GM18520 (cell line): ENCODE measurements at regions not wholly inside any gene's neighbourhood (a gene's known extent, or its start where the extent isn't known, plus 50 kb on each side); places are given as distances from the start of the nearest gene placed in this dataset.

Experiments
- ATAC-seq: cut with Tn5 transposase; IDR thresholded peaks from one replicate; pipeline ENCODE4 v1.9.1; 2021; ENCODE audit not compliant: unreplicated experiment

DNA sequence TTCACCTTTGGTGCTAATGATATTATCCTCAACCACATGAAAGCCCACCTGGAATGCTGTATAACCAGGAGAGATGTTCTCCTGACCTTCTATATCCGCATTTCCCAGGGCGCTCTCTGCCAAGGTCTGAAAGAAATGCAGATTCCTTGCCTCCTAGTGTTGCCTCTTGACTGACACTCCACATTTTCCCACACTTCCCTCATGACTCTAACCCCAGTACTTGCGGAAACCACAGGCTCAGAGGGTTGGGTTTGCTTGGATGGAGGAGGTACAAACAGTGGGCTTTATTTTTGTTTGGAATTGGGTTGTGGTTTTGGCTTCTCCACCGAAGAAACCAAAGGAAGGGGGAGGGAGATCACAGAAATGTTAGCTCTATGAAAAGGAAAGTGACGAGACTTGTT, 222.9 kb upstream of the CELF2 start:
- ATAC-seq: no peak

DNA sequence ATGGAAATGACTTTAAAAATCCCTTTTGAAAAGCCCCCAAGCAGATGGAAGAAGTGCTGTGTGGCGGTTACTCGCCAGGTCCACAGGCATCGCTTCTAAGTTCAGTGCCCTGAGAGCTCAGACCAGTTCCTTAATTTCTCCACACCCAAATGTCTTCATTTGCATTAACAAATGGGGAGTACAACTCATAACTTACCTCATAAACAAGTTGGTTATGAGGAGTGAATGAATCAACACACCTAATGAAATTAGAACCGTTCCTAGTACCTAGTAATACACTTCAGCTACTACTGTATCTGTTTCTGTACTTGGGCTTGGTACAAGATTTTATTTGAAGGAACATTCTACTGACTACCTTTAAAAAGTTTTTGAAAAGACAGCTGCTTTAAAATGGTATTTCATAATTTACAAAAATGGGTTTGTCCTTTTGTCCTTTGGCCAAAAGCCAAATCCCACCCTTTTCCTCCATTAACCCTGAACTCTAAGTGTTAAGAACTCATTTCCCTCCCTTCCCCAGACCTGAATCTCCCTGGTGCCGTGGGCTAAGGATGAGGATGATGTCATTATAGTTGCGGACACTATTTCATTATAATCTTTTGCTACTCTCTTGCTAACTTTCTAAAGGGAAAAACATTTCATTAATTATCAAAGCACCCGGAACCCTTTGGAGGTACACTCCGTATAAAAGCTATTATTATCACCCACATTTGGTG, 221.5 kb upstream of the CELF2 start:
- no peak for ATAC-seq

DNA sequence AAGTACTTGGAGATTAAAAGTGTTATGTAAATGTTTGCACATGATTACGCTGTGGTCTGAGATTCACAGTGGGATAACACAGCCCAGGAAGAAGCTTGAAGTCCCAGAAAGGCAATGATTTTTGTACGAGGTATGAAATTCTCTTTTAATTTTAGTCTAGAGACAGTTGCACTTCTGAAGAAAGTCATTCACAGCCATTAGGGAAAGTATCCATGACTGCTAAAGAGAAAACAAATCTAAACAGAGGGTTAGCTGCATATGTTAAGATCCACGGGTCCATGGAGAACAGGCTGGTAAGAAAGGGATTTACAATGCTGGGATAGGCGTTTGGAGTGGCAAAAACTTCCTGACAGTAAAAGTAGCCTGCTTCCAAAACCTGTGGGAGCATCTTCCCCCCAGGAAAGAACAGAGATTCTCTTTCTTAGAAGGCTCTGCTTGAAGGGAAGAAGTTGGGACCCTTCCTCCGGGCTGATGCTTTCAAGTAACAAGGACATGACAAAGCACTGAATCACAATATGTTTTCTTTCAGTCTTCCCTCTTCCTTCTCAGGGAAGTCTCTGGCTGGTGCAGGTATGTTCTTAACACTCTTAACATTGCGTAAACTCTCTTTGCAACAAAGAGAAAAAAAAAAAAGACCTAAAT, 220.8 kb upstream of the CELF2 start:
- no peak for ATAC-seq

DNA sequence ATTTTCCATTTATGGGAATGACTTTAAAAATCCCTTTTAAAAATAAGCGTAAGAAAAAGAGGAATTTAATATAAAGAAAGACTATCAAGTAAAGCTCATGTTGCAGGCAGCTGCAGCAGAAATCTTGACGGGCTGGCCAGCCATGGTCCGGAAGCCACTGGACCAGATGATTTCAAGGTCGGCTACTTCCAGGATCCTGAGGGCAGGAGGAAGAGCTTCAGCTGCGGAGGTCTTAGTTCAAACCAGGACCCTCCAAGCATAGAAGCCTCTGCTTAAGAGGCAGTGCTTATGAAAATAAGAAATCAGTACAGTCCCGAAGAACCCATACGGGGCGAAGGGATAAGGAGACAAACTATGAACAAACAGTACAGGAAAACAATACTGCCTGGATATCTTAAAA, 220.2 kb upstream of the CELF2 start:
- ATAC-seq: no peak

DNA sequence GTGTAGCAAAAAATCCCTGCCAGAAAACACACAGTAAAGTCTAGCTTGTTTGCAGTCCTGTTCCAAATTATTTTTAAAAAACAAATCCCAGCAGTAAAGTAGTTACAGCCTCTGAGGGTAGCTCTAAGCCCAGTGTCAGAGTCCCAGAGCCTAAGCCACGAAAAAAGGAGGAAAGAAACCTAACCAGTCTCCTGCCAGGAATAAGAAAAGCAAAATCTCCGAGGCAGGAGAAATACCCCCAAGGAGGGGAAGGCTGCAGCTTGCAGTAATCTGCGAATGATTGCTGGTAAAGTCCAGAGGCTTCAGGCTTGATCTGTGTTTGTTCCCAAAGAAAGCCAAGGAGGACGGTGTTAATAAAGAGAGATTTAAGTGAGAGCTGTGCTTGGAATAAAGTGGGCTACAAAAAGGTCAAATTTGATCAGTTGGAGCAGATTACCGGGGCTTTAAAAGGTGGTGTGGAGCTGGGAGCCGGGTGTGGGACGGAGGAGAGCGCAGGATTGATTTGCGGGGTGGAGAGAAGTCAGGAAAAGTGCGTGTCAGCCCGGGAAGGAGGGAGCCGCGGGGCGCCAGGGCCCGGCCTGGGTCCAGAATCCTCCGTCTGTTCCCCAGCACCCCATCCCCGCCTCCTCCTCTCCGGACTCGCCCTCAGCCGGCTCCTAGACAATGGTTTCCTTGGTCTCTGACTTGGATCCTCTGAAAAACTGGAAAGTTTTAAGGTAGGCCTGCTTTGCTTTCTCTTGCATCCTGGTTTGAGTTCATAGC, 219.4 kb upstream of the CELF2 start:
- ATAC-seq: no peak

DNA sequence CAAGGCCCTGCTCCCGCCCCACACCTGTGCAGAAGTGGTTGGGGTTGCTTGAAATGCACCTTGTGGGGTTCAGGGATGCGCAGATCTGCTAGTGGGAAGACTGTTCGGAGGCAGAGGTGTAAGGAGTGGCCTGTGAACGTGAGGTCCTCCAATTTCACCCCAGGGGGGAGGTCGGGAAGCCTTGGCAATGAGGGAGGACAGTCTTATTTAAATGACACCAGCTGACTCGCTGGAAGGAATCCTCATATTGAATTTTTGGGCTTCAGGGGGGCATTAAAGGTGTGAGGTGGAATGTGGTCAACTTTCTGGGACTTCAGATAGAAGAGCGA, 218.8 kb upstream of the CELF2 start:
- ATAC-seq: no peak

DNA sequence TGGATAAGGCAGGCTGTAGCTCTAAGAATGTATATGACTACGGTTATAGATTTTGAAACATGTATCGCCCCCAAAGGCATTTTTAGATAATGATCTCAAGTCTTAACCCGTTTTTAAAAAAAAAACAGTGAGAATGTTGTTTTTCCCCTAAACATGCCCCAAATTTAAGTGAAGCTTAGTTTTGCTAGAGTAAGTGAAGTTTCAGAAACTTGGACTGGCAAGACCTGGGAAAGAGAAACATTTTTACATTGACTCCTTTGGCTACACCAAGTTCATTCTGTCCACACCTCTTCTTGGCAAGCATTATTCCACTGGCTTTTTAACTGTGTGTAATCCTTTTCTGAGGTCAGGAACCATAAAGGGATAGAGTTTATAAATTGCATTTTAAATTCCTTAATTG, 216.7 kb upstream of the CELF2 start:
- ATAC-seq: no peak

DNA sequence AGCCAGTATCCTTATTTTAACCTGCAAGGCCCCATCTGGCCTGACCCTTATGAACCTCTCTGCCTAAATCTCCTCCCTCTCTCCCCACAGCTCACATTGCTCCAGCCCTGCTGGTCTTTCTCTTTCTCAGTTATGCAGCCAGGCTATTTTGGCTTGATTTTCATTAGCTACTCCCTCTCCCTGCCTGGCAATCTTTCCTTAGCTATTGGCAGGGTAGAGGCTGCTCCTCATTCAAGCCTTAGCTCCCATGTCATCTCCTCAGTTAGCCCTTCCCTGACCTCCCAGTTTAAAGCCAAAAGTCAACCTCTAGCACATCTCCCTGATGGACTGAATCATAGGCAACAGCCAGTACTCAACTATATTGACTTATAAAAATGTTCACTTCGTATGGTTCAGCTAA, 214.4 kb upstream of the CELF2 start:
- ATAC-seq: no peak

DNA sequence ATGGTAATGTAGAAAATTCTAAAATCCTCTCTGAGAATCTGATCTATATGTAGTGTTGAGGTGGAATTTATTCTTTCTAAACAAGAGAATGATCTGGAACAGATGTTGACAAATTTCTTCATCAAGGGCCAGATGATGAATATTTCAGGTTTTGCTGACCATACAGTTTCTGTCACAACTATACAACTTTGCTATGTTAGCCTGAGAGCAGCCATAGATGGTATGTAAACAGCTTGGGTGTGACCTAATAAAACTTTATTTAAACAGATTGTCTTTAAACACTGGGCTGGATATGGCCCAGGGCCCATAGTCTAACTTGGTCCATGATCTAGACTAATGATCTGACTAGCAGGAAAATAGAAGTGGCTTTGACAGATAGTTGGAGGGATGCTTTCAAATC, 213.6 kb upstream of the CELF2 start:
- ATAC-seq: no peak

DNA sequence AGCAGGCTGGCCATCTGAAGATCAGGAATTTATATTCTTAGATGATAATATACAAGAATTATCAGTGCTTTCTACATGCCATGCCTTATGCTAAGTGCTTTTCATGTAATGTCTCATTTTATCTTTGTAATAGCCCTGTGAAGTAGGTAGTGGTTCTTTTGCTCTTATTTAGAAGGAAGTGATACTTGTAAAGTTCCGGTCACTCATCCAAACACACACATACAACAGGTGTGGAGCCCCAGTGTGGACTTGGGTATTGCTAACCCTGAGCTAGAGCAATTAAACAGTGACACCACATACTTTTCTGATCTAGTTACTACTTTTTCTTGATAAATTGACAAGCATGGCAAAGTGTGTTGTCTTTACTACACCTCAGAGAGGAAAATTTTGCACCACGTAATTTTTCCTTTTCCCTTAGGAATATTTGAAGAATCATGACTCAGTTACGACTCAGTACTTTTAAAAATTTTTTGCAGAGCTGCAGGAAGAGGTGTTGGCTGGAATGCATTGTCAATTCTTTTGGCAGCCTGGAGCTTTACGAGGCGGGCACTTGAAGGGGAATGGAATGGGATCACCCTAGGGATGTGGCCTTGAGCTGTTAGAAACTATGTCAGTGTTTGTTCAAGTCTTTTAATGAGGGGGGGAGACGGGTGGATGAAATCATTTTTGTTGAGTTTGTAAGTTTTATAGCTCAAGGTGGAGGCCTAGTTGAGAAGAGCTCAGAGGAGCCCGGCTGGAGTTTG, 212.5 kb upstream of the CELF2 start:
- no peak for ATAC-seq

DNA sequence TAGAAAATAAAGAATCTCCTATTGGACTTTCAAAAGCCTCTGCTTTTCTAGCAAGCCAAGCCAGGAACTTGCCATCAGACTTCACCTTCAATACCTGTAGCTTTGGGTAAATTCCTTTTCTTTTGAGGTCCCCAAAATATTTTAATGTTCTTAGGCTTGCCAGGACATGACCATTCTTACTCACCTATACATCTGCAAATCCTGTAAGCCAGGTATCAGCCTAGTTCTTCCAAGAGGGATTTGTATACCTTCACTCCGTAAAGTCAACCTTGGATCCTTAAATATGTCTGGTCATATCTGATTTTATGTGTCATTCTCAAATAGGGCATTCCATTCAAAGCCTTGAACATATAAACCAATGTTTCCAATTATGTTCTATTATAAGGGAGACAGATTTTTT, 210.6 kb upstream of the CELF2 start:
- ATAC-seq: no peak

DNA sequence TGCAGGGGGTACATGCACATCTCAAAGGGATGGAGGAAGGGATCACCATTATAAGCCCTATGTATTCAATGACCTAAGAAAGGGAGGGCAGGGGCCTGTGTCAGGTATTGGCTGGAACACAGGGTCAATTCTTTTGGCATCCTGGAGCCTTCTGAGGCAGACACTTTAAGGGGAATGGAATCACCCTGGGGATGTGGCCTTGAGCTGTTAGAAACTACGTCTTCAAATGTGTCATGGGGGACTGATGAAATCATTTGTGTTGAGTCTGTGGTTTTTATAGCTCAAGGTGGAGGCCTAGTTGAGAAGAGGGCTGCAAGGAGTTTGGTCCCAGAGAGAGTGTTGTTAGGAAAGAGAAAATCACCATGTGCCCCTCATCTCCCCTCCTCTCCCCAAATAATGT, 206.1 kb upstream of the CELF2 start:
- ATAC-seq: no peak

DNA sequence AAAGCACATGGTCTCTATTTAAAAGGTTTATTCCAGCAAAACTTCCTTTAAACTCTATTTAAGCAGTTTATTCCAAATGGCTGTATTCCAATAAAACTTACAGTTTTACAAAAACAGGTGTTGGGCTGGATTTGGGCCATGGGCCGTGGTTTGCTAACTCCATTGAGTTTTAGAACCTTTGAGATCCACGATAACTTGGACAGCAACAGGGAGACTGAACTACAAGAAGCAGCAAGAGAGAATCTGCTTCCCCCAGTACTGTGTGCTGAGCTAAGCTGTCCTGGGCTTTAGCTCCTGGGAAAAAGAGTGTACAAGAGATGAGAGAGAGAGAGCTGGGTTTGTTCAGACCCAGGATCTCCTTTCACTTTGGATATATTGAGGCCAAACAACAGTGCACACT, 204.0 kb upstream of the CELF2 start:
- ATAC-seq: no peak

DNA sequence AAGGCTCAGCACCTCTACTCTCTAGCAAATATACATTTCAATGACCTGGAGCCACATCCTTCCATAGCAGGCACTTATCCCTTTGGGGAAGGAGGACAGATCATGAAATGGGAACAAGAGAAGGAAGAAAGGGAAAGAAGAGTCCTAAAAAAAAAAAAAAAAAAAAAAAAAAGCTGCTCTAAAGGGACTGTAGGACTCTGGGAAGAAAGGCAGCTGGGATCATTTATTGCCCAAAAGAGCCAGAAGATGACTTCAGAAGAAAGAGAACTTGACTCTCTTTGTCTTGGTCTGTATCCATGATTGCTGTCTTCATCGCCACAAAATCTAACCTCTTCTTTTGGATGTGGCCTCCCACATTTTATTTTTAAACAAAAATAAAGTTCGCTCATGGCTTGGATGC, 203.6 kb upstream of the CELF2 start:
- no peak for ATAC-seq

DNA sequence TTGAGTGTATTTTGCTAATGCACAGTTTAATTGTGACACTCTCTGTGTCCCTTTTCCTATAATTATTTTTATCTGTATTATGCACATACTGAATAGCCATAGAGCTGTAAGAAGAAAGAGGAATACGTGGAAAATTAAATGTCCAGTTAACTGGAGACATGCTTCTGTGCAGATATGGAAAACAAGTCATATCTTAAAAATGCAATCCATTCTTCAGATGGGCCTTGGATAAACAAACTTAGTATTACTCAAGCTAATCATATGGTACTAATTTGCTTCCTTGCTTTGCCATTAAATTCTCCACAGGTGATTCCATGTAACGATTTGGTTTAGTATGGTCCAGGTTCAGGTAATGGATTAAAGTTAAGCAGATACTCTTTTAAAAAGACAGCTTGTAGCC, 201.2 kb upstream of the CELF2 start:
- ATAC-seq: no peak

DNA sequence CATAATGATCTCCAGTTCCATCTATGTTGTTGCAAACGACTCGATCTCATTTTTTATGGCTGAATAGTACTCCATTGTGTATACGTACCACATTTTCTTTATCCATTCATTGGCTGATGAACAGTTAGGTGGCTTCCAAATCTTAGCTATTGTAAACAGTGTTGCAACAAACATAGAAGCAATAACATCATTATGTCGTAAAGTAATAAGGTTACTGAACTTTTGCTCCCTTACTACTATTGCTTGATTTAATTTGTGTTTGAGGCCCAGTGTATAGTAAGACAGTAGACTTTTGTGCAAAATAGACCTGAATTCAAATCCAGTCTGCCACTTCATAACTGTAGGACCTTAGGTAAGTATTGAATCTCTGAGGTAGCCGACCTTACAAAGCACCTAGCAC, 200.1 kb upstream of the CELF2 start:
- ATAC-seq: no peak

DNA sequence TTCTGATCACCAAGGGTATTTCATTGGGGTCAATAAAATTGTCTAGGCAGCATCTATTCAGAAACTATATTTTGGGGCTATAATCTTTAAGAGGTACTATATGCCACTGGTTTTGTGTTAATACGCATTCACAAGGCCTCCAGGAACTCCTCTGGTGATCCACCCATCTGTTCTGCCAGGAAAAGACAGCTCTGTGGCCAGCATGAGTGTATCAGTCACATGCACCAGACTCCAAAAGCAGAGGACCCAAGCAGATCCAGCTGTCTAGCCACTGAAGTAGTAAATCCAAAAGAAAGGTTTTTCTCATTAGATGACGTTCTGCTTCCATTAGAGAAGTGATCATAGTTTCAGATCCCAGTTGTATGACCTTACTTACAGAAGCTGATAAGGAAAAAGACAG, 199.6 kb upstream of the CELF2 start:
- ATAC-seq: no peak

DNA sequence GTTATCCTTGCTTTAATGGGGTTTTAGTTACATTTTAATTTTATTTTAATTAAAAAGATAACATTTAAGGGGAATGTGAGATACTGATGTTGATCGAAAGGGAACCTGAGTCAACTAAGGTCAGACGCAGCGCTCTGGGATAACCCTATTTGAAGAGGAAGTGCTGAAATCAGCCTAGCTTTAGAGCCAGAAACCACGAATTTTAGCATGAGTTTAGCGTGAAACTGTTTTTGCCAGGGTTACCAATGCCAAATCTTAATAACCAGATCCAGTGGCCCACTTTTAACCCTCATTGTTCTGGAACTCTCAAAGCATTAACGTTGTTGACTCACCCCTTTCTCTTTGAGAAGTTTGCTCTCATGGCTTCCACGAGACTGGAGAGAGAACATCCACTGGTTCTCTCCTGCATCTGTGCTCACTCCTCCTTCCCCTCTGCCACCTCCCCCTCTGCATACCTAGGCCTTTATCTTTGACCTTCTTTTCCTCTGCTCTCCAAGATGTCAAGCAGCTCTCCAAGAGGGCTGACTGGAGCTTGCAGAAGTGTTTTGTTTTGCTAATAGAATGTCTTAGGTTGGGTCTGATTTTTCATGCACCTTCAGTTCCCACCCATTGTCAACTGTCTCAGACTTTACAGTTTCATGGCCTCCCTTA, 198.3 kb upstream of the CELF2 start:
- ATAC-seq: no peak

DNA sequence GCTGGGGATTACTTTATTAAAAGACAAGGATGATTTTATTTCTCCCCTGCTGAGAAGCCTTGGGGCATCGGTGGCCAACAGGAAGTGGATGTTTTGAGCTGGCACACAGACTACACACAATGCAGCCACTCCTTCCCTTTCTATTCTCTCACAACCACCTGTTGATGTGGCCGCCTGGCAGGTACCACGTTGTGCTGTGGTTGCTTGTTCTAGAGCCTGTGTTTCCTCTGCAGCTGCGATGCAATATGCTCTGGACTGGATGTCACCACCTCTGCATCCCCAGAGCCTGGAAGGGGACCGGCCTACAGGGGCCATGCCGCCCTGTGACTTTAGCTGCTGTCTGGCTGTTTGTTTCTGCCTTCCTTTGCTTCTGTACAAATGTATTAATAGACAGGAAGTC, 195.7 kb upstream of the CELF2 start:
- no peak for ATAC-seq

DNA sequence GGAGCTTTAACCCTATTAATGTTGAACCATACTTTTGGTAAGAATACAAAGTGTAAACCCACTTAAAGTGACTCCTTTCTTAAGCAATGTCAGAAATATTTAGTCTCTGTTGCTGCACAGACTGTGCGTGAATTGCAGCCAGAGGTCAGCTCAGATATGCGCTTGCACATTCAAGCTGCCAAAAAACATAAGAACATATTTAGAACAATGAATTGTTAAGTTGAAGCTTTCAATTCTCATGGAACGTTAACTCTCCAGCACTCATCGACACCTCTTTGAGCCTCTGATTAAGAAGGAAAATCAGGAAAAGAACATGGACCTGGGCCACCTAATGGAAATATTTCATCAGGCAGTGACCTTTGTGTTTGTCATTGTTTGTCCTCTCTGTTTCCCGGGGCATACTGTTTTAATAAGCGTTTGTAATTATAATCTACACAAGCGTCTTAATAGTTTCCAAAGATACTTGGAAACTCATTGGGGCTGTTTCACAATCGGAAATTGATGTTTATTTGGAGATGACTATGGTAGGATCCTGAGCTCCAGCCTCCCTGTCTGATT, 193.0 kb upstream of the CELF2 start:
- ATAC-seq: no peak

DNA sequence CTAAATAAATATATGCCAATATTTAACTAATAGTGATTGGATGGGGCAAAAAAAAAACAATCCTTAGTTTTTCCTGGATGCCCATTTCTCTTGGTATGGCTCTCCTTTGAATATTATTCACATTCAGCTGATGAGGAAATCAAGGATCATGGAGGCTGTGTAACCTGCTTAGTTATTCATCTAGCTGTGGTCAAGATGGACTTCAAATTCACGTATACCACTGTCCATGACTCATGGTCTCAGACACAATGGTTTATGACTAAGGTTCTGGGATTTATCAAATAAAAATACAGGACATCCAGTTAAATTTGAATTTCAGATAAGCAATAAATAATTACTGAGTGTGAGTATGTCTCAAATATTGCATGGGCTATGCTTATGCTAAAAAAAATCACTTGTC, 191.5 kb upstream of the CELF2 start:
- no peak for ATAC-seq
